HG02610 (cell line): ENCODE measurements at regions not wholly inside any gene's neighbourhood (a gene's known extent, or its start where the extent isn't known, plus 50 kb on each side); places are given as distances from the start of the nearest gene placed in this dataset.

Experiments used
- ATAC-seq: cut with Tn5 transposase; IDR thresholded peaks from one replicate; pipeline ENCODE4 v1.9.1; 2021; ENCODE audit warnings: mild to moderate bottlenecking, moderate library complexity; ENCODE audit not compliant: unreplicated experiment

DNA sequence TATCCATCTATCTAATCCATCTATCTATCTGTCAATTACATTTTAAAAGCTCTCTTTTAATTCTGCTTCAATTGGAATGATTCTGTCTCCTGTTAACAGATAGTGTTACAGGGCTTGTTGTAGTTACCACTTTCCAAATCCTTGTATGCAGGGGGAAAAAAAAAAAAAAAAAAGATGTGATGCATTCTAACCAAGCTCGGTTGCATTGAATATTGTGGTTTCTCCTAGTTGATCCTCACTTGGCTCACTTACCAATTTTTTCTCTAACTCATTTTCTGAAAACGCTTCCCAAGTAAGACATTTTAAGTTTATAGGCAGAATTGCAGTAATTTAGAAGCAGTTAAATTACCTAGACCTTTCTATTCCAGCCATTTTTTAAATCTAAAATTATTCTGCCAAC, 327.9 kb upstream of the PITX2 start:
- no peak for ATAC-seq

DNA sequence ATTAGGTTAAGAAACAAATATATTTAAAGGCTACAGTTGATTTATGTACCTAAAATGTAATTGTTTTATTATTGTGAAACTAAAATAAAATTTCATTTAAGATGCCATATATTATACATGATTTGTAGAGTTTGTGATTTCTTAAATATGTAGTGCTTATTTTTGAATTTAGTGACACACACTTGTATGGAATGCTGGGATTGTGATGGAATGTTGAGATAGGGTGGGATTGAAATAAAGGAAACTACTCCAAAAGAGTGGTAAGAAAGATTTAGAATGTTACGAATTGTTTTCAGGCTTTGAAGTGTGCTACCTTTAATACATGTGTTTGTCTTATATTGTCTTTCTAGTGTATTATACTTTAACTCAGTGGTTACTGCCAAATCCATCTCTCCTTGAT, 330.3 kb upstream of the PITX2 start:
- no peak for ATAC-seq

DNA sequence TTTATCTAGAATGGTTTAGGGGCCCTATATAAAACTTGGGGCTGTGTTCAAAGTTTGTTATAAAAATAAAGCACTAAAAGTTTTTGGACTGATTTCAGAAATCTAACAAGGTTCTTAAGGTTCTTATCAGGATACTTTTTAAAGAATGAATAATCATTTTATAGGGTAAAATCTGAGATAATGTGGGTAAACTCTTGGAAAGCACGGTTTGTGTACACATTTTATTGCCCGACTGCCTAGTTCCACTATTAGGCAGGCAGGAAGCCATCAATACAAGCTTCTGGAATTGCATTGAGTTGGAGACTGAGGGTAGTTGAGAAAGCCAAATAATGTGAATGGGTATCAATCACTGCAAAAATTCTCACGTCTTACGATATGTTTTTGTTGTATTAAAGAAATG, 331.0 kb upstream of the PITX2 start:
- ATAC-seq = no peak

DNA sequence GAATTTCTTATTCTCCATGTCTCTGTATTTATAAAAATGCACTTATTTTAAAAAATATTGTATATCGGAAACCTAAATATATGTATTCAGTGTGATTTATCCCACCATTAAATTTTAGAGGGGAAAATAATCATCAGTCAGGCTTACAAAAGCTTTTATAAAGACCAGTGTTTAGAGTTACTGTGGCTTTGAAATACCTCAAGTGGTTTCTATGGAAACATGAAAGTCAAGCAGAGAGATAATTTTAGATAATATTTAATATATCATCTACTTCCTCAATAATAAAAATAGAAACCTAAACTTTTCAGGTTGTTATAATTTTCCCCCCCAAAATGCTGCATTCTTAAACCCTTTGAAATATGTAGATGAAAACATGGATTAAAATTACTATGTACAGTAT, 332.9 kb upstream of the PITX2 start:
- no peak for ATAC-seq

DNA sequence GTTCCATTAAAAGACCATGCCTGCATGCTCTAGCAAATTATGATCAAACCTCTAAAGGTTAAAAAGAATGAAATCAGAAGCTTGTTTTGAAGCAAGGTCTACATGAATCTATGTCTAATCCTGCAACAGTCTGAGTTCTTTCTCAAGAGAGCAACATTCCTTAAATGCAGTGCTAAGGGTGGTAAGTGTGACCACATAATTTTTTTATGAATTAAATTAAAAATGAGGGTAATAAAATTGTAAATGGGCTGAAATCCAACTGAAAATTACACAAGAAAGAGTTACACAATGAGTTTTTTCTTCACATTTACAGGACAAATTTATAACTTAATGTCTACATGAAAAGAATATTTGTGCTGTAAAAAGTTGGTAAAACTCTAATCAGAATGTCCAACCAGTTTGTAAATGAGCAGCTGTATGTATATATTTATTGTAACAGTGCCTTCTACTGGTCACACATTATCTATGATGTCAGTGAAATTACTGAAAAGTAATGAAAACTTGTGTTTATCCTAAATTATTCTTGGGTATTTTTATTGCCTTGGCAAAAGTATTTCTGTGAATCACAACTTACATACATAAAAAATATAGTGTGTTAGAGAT, 336.3 kb upstream of the PITX2 start:
- ATAC-seq = peak; percentile 41

DNA sequence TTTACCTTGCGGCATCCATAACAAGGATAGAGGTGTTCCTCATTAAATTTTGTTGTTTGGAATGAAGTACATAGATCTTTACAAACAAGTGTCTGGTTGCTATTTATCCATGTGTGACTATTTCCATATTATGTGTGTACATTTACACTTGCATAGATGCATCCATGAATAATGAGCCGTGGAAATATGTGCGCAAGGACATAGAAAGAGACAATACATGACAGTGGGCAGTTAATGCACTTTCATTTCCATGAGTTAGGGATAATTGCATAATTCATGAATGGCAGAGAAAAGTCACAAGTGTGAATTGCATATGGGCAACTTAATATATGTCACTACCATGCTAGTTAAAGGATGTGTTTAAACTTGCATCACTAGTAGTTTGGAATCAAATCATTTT, 338.2 kb upstream of the PITX2 start:
- ATAC-seq = no peak

DNA sequence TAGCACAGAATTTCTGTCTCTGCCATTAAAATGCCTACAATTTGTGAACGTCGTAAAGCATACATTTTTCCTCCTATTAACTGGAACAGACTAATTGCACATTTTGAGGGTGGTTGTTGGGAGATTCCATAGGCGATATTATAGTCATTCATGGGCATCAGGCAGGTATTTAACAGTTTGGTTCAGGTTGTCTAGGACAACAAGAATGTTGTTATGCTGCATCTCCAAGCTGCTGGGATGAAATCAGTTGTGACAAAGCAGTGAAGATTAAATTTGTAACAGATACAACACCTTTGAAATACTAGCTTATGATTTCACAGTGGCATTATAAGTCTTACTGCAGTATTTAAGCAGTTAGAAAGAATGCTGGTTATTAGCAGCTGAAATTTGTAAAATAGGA, 339.7 kb upstream of the PITX2 start:
- ATAC-seq = no peak

DNA sequence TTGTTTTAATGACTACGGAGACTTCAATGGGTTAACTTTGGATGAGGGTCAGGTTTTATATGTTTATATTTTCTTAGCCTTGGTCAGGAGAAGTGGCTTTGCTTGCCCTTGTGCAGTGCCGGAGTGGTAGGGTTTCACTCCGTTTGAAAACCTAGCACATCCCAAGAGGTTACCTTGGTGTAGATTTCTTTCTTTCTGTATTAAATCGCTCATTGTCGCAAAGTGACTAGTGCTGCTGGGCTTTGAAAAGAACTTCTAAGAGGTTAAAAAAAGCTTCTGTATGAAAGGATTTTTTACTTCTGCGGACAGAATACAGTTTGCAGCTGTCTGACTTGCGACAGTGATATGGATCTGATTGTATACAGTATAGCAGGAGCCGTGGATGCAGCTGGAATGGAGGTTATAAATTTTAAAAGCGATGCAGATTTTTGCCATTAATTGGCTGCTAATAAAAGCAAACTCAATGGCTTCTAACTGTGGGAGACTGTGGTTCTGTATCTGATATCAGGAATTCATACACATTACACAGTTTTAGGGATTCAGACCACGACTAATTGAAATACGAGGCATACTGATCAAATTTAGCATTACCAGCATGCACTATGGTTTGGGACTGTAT, 340.9 kb upstream of the PITX2 start:
- ATAC-seq = no peak

DNA sequence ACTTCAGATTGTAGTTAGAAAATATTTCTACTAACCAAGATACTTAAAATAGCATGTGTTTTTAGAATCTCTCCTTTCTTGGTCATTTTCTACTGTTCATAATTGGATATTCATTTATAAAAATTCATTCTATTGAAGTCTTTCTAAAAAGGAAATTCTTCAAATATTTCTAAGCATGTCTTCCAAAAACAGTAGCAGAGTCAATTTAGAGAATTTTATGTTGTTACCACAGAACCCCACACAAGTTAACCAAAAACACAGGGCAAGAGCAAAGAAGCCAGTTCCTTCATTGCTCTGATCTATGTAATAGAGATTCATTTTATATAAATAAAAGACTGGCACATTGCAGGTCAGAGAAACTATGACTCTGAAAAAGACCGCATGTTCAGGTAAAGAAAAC, 345.1 kb upstream of the PITX2 start:
- no peak for ATAC-seq

DNA sequence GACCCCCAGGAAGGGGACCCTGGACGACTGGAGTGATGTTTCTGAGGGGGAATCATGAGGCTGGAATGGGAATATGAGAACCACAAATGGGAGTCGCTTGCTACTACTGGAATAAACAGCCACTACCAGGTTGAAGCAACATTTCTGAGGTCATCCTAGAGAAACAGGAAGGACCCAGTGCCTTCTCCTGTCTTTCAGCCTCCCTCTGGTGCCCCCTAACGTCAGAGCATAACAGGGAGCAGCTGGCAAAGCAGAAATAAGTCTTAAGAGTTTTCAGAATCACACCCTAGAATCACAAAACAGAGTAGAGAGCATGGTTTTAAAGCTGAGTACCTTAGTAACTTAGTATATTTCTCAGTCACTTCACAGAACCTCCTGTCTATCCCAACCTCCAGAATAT, 347.8 kb upstream of the PITX2 start:
- peak; percentile 79 for ATAC-seq

DNA sequence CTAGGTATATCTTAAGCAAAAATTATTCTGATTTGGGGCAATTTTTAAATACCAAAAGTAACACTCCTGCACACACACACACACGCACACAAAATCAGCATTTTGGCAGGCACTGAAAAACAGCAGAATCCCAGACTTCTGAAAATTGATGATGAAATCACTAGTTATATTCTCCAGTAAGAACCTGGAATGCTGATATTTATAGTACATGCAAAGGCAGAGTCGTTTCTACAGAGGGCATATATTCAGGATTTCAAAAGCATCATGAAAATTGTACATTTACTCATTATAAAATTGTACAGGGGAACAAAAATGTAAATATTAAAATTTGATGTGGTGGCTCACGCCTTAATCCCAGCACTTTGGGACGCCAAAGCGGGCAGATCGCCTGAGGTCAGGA, 352.5 kb upstream of the PITX2 start:
- ATAC-seq = no peak

DNA sequence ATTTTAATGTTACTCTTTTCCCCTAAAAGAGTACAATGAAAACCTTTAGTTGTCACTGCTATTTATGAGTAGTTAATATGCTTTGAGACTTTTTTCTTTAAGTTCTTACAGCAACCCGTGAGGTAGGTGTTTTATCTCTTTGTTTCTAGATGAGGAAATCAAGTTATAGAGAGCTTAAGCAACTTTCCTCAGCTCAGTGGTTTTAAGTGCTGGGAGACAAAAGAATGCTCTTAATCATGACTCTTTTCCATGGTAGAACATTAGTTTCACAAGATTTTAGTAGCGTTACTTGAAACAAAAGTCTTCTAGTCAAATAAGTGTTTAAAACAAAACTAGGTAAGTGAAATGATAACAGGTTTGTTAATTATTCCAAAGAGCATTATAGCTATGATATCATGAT, 354.7 kb upstream of the PITX2 start:
- no peak for ATAC-seq

DNA sequence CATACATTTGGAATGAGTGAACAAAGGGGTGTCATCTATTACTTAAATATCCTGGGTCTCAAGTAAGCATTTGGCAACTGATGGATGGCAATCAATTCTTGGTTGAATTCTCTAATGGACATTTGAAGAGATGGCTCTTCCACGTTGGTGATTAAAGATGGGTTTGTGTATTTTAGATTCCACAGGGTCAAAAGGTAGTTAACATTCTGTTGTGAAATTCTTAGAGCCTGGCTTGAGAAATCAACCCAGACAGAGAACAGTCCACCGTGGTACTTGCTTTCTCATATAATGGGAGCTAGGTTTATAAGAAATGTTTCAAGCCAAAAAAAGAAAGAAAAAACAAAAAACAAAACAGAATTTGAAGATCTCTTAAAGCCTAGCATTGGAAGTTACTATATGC, 355.9 kb upstream of the PITX2 start:
- no peak for ATAC-seq

DNA sequence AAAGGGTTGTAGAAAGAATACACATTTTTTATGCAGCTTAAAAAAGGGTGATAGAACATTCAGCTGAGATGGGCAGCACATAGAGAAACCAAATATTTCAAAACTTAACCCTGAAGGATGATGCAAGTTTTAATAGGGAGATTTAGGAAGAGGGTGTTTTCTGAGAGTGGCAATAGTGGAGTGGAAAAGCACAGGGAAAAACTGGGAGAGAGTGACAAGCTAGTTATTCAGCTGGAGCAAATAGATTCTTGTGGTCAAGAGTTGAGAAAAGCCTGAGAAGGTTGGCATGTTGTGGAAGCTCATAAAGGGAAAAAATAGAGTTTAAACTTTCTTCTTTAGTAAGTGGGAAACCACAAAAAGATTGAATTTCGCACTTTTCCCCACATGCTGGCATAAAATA, 359.6 kb upstream of the PITX2 start:
- ATAC-seq = no peak

DNA sequence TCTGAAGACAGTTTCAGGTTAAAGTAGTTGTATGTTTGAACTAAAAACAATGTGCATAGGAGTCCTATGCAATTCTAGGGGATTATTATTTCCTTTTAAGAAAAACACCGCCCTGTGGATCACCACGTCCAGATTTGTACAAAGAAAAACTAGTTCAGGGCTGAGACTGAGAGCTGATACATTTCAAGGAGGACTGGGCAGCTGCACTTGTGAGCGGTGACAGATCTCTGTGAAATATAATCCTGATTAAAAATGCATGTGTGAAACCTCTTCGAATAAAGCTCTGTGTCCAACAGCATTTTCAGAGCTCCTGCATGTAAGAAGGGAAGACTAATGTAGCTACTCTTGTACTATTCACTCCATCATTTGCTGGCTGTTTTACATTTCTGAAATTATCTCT, 365.8 kb upstream of the PITX2 start:
- no peak for ATAC-seq

DNA sequence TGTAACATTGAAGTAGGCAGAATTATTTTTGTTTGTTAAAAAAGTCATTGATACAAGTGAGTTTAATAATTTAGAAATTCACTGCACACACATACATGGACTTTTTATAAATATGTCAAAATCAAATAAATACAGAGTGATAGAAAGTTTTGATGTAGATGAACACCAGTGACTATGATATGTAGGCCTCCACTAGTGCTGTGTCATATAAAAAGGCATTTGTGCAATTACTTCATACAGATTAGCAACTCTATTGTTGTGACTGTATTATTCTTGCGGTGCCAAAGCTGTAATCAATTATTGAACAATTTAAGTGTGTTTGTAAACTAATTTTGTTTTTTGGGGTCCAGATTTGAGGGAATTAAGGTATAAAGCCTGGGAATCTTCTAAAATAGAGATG, 366.2 kb upstream of the PITX2 start:
- ATAC-seq = no peak

DNA sequence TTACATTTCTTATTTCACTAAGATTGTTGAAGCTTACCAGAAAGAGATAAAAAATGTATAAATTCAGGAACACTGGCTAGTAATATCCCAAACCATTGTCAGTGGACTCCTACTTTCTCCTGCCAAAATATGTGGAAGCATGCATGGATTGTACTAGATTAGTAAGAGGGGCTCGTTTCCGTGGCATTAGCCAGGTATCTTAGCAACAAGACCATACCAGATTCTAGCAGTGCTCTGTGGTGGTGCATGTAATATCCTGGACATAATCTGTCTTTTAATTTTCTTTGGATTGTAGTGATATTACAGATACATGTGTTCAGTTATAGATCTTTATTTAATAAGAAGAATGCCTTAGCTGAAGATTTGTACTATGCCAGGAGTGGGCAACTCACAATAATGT, 371.9 kb upstream of the PITX2 start:
- no peak for ATAC-seq

DNA sequence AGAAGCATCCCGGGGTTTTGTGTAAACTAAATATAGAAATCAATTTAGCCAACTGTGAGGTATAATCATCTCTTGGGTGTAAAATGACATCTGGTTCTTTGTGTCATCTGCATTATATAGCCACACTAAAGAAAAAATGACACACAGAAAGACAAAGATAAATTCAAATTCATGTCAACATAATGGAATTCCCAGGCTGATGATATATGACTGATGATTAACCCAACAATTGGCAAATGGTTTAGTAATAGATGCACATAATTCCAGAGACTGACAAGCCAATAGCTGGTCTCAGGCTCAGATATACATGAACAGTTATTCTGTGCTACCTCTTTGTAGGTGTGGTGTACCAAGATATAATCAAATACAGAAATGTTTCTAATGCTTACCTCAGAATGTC, 375.4 kb upstream of the PITX2 start:
- no peak for ATAC-seq

DNA sequence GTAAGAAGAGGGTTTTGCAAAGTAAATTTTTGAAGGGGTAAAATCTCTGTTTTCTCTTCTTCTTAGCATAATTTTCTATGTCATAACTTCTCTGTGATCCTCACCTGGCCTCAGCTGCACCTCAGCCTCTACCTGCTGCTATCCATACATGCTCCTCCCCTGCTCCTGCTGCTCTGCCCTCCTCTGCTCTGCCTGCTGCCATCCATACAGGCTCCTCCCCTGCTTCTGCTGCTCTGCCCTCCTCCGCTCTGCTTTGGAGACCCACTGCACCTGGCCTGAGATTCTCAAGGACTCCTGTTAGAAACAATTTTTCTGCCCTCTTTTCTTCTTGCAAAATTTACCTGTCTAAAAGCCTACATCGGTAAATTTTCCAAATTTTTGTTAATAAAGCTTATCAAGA, 388.6 kb upstream of the PITX2 start:
- ATAC-seq = no peak

DNA sequence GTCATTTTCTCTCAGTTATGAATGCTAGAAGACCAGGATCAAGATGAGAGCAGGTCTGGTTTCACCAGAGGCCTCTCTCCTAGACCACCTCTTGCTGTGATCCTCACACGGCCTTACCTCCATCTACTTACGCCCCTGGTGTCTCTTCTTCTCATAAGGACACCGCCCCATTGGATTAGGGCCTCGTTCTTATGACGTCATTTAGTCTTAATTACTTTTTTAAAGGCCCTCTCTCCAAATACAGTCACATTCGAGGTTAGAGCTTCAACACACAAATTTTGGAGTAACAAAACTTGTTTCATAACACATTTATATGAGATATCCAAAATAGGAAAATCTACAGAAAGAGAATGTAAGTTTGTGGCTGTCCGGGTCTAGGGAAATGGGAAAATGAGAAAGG, 391.0 kb upstream of the PITX2 start:
- no peak for ATAC-seq

DNA sequence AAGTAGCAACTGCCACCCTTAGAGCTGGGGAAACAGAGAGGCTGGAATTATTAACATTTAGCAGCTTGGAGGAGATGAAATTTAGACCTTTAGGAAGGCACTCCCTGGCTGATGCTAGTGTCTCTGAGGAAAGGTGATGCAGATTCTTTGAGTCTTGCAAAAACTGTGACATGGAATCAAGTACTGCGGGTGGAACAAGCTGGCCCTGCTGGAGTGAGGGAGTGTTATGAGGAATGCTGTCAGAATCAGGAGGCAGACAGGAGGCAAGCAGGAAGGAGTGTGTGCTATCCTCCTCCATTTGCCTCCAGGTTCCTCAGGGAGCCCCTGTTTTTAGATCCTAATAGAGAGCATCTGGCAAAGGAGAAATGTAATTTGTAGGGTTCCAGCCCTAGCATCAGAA, 391.7 kb upstream of the PITX2 start:
- no peak for ATAC-seq

DNA sequence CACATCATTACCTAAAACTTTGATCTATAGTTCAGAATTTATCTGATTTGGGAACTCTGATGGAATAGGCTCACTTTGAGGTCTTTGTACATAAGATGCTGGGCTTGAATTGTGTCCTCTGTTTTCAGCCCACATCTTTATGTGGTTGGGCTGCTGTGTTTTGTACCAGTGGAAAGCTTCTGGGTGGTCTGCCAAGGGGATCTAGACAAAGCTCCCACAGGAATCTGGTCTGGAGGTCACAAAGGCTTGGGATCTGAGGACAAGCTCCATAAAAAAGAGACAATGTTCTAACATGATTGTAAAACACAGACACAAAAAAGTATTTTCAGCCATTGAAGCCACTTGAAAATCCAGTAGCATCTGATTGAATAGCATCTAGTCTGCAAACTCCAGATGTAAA, 393.5 kb upstream of the PITX2 start:
- no peak for ATAC-seq

DNA sequence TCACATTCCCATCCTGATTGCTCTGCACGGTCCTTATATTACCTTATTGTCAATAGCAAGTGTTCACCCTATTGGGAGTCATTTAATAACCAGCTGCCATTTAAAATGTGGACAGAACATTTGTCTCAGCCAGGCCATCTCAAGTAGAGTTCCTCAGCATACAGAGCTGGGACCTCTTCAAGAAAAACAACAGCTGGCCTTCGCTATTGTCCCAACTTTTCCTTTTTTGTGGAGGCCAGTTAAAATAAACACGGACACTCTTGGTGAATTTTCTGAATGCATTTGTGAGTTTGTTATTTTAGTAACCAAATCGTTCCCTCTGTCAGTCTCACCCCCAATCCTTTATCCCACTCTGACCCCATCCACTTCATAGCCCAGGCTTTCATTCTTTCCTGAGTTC, 395.3 kb upstream of the PITX2 start:
- no peak for ATAC-seq
